Endothelial cell of umbilical vein (primary cell): ENCODE measurements at regions not wholly inside any gene's neighbourhood (a gene's known extent, or its start where the extent isn't known, plus 50 kb on each side); places are given as distances from the start of the nearest gene placed in this dataset.

Source experiments
- CTCF ChIP-seq, 2 donors: IDR thresholded peaks; 1 replicate in 1 of 2; 2 replicates in 1 of 2; pipeline ENCODE4 v1.5.1; 2011; ENCODE audit warnings: low read length in 2 of 2, mild to moderate bottlenecking in 2 of 2, moderate library complexity in 2 of 2, control low read depth in 1 of 2, inconsistent platforms in 1 of 2, low read depth in 1 of 2; ENCODE audit not compliant: insufficient read depth in 1 of 2; ENCODE audit errors: extremely low read depth in 1 of 2
- POLR2AphosphoS5 ChIP-seq: IDR thresholded peaks from 2 replicates; pipeline ENCODE4 v1.6.1; 2012; ENCODE audit warnings: low read depth, mild to moderate bottlenecking, control low read depth, low read length, moderate library complexity; ENCODE audit not compliant: insufficient read depth

GRCh38 chr16:85171004-85171758 is 58.9 kb upstream of the CIBAR2 start:
- no peak for TF ChIP-seq CTCF (IDR thresholded peaks at IDR 0.05; ENCODE audit: extremely low read depth in 1 of 2, insufficient read depth in 1 of 2, low read depth in 1 of 2, low read length in 2 of 2)
- TF ChIP-seq POLR2AphosphoS5, result no peak
